Amygdala (tissue), 56 donors: ENCODE measurements at regions not wholly inside any gene's neighbourhood (a gene's known extent, or its start where the extent isn't known, plus 50 kb on each side); places are given as distances from the start of the nearest gene placed in this dataset.

Experiments
- DNase-seq, 56 donors: peaks; one replicate each; lab custom pipeline; 2025; lab: John Stamatoyannopoulos, UW

DNA sequence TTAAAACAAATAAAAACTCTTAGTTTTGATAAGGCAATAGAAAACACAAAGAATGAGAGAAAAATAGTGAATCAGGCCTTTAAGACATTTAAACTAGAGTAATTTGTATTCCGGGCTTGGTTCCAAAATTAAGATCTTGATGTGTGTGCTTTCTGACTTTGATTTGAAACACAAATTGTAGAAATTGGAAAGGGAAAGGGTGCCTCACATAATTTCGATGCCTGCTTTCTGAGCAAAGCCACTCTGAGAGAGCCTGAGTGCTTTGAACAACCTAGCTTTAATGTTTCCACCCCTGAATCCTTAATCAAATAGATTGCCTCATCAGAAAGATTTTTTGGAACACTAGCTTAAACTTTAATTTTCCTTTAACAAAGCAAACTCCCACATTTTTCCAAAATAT is 666.8 kb downstream of the PCDH18 start:
- DNase-seq: no peak

DNA sequence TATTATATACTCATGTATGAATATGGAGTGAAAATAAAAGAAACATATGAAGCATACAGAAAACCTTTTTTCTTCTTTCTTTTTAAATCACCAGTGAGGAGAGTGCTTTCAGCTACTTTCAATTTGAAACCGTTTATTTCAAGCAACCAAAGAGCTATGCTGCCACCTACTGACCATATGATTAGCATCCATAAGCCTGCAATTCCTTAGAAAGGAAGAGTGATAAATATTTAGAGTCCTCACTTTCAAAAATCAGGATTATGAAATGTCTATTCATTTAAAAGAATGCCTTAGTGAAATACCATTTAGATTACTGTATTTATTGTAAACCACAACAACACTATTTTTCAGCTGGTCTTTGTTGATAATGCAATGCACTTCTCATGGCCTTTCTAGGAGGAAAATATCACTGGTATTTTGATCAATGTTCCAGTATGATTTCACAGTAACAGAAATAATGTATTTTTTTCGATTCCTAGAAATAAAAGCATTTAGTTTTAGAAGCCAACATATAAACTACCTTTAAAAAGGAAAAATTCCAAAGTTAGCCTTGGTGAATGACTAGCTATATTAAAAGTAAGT is 667.6 kb downstream of the PCDH18 start:
- peak in 11 of 56 donors; percentile 1 to 60 (median 8) for DNase-seq

DNA sequence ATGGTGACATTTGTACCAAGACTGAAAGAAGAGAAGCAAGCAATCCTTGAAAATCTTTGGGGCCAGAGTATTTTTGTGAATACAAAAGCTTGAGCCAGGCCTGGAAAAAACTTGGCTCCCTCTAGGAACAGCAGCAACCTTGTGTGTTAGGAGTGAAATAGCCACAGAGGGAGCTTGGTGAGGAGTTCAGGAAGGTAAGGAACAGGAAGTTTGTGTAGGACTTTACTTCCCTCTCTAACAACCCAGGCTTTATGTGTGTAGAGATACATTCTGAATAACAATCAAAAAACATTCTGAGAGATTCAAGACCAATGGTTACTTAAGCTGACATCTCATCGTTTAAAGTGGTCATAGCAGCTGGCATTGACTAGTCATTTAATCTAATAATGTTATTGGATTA is 668.5 kb downstream of the PCDH18 start:
- no peak for DNase-seq

DNA sequence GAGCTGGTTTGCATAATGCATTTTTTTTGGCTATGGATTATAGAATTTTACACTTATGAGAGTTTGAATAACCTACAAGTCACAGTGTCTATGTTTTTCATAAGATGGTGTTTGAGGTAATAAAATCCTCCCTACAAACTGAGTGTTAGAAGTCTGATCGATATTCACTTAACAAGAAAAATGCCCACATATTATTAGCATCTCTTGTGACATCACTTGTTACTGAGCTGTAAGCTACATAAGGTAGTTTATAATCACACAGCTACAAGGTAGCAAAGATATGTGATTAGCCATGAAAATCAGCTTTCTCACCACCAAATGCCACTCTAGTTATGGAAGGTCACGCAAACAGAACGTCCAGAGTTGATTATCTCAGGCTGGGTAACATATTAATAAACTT is 669.6 kb downstream of the PCDH18 start:
- DNase-seq: no peak

DNA sequence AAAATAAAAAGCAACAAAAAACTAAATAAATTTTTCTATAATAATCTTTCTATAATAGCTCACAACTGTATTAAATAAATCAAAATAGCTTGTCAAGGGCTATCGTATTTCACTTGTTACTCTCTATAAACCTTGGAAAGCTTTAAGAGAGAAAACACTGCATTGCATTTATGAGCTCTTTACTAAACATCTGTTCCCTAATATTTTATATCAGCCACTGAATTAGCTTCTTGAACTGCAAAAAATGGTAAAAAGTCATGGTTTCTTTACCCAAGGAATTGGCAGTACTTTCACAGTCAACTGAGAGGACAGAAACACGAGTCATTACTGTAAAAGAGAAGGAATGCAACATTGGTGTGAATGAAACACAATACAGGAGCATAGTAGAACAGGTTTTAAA is 671.2 kb downstream of the PCDH18 start:
- no peak for DNase-seq

DNA sequence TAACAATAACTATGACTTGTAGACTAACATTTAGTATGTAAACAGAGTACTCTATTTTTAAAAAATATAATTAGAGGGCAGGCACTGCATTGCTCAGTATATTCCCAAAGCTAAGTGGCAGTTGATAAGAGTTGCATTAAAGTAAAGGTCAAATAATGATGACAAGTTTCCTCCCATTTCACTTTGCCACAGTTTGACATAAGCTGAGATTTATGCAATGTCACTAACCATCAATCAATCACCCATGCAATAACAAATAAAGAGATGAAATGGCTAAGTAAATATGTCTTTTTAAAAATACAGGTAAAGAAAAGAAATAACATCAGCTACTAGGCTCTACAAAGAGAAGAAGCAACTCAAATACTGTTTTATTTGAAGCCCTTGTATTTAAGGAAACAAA is 673.4 kb downstream of the PCDH18 start:
- DNase-seq: no peak

DNA sequence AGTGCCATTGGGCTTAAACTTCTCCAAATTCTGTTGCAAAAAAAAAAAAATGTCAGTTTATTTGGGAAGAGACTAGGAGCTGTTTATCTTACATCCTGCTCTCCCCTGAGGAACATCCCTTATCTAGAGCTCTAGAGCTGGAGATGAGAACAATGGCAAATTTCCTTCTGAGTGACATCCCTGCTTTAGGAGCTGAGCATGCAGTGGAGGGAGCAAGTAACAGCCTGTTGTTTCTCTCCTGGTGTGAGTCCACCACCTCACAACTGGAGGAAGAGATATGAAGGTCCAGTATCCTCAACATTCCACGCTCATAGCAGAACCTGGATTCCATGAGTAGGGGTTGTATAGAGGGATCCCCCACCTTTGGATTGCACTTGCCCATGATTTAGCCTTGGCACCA is 676.4 kb downstream of the PCDH18 start:
- no peak for DNase-seq

DNA sequence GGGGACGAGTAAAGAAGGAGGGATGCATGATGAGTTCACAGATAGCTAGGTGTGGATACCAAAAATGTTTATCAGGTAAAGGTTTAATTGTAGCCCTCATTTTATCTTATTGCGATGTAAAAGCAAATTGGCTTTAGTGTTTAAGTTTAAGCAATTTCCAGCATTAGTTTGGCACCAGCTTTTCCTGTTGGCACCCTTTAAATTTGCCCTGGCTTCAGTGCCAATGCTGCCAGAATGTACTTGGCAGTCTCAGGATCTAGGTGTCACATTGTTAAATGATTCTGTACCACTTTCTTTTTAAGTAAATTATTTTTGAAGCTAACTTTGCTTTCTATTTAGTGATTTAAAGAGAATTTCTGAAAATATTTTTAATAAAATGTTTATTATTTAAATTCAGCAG is 681.8 kb downstream of the PCDH18 start:
- no peak for DNase-seq

DNA sequence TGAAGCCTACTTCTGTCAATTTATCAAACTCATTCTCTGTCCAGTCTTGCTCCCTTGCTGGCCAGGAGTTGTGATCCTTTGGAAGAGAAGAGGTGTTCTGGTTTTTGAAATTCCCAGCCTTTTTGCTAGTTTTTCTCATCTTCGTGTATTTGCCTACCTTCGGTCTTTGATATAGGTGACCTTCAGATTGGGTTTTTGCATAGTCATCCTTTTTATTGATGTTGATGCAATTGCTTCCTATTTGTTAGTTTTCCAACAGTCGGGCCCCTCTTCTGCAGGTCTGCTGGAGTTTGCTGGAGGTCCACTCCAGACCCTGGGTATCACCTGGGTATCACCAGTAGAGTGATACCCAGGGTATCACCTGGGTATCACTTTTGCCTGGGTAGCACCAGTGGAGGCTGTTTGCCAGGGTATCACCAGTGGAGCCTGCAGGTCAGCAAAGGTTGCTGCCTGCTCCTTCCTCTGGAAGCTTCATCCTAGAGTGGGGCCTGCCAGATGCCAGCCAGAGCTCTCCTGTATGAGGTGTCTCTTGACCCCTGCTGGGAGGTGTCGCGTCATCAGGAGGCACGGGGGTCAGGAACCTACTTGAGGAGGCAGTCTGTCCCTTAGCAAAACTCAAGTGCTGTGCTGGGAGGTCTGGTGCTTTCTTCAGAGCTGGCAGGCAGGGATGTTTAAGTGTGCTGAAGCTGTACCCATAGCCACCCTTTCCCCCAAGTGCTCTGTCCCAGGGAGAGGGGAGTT is 684.2 kb downstream of the PCDH18 start:
- DNase-seq: no peak

DNA sequence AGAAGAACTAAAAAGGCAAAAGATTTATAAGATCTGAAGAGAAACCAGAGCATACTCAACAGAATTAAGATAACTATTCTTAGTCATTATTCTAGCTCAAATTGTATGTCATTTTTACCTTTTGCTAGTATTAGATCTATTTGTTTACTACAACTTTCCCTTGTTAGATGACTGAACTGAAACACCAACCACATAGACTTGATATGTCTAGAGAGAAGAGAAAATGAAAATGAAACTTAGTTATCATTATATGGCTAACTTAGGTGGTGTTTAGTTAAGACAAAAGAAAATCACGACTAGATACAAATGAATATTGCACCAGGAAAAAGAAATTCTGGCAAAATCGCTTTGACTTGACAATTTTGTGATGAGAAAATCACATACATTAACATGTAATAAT is 690.8 kb downstream of the PCDH18 start:
- no peak for DNase-seq

DNA sequence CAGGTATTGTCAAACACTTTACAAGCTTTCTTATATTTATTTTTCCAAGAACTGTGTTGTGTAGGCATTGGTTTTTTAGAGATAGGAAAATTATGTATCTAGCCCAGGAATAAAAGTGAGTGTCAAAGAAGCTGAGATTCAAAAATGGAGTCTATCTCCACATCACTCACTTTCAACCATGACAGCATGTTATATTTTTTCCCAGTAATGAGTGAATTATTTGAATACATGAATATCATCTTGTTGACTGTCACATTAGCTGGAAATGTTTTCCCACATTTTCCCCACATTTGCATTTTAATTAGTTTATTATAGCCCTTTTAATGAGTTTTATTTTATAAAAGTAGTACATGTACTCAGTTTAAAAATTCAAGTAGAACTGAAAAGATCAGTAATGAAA is 693.7 kb downstream of the PCDH18 start:
- no peak for DNase-seq

DNA sequence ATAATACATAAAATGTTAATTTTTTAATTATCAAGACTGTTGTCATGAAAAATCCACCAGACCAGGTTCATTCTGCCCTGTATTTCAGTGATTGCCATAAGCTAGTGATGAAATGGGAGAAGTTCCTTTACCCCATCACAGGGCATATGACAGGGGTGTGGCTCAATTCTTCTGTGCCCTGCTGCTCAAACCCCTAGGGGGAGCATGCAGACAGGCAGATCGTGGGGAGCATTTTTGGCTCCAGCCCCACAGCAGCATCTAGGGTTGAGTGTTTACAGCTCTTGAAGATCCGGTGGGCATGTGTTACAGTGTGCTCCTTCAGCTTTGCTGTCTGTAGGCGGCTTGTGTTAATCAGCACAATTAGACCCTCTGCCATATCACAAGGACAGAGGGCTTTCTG is 700.7 kb downstream of the PCDH18 start:
- no peak for DNase-seq

DNA sequence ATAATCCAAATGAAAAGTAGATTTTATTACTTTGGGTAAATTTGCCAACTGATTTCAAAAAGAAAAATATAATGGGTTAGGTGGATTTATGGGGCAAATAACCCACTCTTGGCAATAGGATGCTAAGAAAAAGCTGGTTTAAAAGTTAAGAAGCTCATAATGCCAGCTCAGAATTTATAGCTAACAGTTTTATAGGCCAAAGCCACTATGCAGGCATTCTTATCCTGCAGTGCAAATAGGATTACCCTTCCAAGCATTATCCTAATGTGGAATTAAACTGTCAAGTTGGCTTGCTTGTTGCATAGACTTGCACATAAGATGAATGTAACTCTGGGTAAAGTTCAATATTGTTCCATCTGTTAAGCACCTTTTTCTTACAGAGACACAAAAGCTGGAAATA is 703.0 kb downstream of the PCDH18 start:
- DNase-seq: no peak

DNA sequence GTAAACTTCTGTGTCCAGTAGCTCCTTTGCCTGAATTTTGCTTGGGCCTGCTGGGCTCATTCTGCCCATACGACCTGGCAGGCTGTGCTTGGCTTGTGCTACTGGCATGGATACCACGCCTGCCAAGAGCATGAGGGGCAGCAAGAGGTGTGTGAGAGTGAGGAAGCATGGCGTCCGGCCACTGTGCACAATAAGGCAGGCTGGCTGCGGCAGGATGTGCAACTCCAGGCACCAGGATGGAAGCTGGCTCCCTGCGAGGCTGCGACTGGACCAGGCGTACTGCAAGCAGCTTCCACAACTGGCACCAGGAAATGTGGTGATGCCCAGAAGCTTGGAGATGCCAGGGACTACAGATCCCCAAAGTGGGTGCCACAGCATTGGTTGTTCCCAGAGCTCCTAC is 709.3 kb downstream of the PCDH18 start:
- DNase-seq: no peak

DNA sequence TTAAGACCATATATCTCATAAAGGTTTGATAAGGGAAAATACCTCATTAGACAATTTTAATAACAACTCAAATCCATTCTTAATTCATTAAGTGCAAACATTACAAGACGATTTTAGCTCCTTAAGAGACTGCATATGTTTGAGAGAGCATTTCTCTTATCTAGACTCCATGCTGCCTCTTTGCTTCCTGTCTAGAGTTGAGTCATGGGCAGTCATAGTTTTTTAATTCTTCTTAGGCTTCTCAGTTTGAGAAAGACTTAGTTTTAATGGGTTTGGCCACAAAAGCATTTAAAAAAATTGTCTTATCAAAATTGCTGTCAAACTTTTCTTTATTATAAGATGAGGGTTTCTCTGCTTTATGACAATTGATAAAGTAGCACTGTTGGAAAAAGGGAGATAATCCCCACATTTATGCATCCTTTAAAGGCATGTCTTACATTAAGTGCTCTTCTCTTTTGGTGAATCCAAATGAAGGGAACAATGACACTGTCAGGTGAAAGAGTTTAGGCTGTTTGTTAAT is 713.4 kb downstream of the PCDH18 start:
- DNase-seq: no peak

DNA sequence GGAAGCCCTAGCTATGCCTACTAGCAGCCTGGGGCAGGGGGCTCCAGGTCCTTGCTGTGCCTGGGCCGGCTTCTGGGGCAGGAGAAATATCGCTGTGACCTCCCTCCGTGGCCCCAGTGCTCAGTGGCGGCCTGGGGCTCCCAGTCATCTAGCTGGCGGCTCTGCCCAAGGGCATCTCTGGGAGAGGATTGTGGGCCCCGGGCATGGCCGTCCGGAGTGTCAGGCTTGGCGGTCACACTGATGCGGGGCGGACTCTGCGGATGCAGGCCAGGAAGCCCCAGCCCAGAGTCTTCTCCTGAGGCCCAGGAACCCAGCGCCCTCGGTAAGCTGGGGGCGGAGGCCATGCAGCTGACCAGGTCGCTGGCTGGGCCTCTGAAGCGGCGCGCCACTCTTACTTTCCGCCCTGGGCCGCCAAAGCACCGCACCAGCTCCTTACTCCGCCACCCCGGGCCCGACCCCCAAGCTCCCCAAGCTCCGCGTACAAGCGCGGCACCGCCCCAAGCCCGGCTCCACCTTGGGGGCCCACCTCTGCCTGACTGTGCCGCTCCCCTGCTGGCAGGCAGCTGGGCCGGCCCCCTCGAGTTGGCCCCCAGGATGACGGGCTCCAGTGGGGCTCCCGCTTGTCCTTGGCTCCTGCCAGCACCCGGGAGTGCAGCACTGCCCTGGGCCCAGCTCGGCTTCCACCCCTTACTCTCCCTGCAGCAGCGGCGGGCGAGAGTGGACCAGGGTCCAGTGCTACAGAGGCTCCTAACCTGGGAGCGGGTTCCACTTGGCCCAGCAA is 720.0 kb downstream of the PCDH18 start:
- no peak for DNase-seq

DNA sequence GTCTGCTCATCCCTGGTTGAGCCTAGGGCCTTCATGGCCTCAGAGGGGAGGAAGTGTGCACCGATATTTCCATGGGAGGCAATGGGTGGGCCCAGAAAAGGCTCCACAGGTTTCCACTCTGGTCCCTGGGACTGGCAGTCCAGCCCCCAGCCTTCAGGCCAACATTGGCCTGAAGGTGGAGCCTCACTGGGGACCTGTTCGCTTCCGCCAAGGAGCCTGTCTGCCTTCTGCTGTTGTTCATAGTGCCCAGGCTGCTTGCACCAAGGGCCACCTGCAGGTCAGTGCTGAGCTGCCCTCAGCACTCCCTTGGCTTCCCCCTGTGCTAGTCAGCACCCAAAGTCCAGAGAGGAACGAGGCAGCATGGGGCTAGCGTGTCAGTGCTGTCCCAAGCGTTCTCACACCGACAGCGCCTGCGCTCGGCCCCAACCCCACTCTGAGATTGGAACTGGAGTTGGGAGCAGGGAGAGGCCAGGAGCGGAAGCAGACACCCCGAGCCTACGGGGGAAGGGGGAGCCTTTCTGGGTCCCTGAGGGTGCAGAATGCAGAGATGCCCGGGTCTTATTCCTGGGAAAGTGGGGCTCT is 720.7 kb downstream of the PCDH18 start:
- DNase-seq: no peak

DNA sequence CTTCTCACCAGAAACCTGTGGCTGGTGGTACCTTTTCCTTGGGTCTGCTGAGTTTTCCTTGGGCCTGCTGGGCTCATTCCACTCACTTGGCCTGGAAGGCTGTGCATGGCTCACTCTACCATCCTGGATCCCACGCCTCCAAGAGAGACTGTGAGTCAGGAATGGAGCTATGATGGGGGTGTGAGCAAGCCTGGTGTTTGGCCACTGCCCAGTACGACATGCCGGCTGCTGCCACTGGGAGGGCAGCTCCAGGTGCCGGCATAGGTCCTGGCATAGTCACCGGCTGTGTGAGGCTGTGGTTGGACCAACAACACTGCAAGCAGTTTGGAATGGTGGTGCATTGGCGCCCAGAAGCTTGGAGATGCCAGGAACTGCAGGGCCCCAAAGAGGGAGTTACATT is 721.7 kb downstream of the PCDH18 start:
- DNase-seq: no peak

DNA sequence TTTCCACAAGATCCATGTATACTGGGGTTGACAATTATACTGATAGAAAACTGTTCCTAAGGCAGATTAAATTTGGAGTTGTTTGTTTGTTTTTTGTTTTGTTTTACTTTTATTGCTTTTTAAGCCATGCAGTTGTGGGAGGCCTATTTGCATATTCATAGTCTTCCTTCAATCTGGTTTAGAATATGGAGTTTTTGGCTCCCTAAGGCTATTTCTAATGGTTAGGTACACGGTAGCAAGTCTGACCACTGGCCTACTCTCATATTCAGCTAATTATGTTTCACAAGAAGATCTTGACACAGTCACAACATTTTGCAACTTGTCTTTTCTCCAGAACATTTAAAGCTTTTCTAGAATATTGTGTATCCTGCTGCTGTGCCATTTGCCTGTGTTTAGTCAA is 725.5 kb downstream of the PCDH18 start:
- DNase-seq: no peak

DNA sequence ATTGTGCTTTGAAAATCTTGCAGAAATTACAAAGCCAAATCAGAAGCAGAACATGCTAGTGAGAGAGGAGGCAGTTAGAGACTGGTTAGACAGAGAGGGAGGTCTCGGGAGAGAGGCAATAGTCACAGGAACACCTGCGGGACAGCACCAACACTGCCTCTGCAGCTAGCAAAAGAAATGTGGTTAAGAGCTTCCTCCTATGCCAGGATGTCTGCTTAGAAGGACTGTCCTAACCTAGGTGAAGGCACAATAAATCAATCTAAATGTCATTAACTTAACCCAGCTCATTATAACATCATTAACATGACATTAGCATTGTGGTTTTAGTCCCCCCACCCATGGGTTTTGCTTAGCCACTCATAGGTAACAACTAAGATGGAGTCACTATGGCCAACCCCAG is 726.7 kb downstream of the PCDH18 start:
- DNase-seq: no peak

DNA sequence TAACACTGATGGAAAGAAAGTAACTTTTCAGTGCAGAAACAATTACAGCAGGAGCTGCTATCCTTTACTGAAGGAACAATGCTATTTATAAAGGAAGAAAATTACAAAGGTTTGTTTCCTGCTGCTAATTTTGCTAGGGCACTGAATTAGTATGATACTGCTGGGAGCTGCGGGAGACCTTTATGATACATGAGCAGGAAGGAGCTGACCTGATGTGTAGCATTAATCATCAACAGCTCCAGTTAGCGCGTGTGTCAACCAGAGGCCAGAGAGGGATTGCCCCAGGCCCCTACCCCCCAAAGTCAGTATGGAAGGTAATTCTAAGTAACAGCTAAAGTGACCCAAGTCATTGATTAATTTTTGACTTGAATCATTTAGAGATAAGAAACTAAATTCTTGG is 728.9 kb downstream of the PCDH18 start:
- DNase-seq: no peak
